Common myeloid progenitor, CD34-positive (primary cell): ENCODE measurements at regions not wholly inside any gene's neighbourhood (a gene's known extent, or its start where the extent isn't known, plus 50 kb on each side); places are given as distances from the start of the nearest gene placed in this dataset.

Experiments used
- CTCF ChIA-PET: fragments of 350-600 bp; sonication (Branson Sonifier 250); formaldehyde crosslinking; loops from one replicate; lab custom pipeline; 2021; ENCODE audit warnings: antibody characterized with exemption; lab: Charles Lee
- POLR2A ChIA-PET: fragments of 350-600 bp; sonication (Branson Sonifier 250); formaldehyde crosslinking; loops from one replicate; lab custom pipeline; 2021; ENCODE audit warnings: antibody characterized with exemption; lab: Charles Lee
- DNase-seq, 3 donors: peaks; one replicate each; pipeline versions ENCODE4 v3.0.0 to v3.0.0-alpha.2; 2013
- H3K27ac ChIP-seq, 2 experiments: 1 replicate in 1 of 2; 2 replicates in 1 of 2; pipeline ENCODE4 v1.7.0; 2013; ENCODE audit warnings: inconsistent platforms in 2 of 2, low read length in 2 of 2, mild to moderate bottlenecking in 2 of 2, low read depth in 1 of 2, moderate library complexity in 1 of 2; ENCODE audit not compliant: severe bottlenecking in 2 of 2, insufficient read depth in 1 of 2, poor library complexity in 1 of 2
- H3K27me3 ChIP-seq, 5 experiments: replicated peaks in 2 of 5; 1 replicate in 3 of 5; 2 replicates in 2 of 5; pipeline versions ENCODE4 v1.6.1 to v1.7.0; 2013; ENCODE audit warnings: low read length in 4 of 5, mild to moderate bottlenecking in 2 of 5, moderate library complexity in 2 of 5, inconsistent platforms in 1 of 5; ENCODE audit not compliant: insufficient read depth in 5 of 5, control insufficient read depth in 4 of 5
- H3K36me3 ChIP-seq, 4 experiments: 1 replicate in 2 of 4; 2 replicates in 2 of 4; pipeline versions ENCODE4 v1.6.1 to v1.7.0; 2013; ENCODE audit warnings: low read length in 3 of 4, control low read depth in 1 of 4, mild to moderate bottlenecking in 1 of 4; ENCODE audit not compliant: control insufficient read depth in 4 of 4, insufficient read depth in 4 of 4
- H3K4me1 ChIP-seq, 4 experiments: 1 replicate in 3 of 4; 2 replicates in 1 of 4; pipeline versions ENCODE4 v1.6.1 to v1.7.1; 2013; ENCODE audit warnings: low read length in 3 of 4, mild to moderate bottlenecking in 3 of 4, control low read depth in 1 of 4, inconsistent platforms in 1 of 4, moderate library complexity in 1 of 4; ENCODE audit not compliant: control insufficient read depth in 4 of 4, insufficient read depth in 4 of 4; ENCODE audit errors: control extremely low read depth in 1 of 4
- H3K4me3 ChIP-seq, 7 experiments: 1 replicate in 4 of 7; 2 replicates in 3 of 7; pipeline versions ENCODE4 v1.5.1 to v1.7.0; 2013; ENCODE audit warnings: mild to moderate bottlenecking in 7 of 7, low read length in 6 of 7, moderate library complexity in 6 of 7, inconsistent platforms in 2 of 7, low read depth in 2 of 7, control low read depth in 1 of 7; ENCODE audit not compliant: insufficient read depth in 4 of 7, control insufficient read depth in 1 of 7; ENCODE audit errors: extremely low read depth in 1 of 7
- H3K9me3 ChIP-seq, 5 experiments: 1 replicate in 4 of 5; 2 replicates in 1 of 5; pipeline versions ENCODE4 v1.6.1 to v1.7.1; 2013; ENCODE audit warnings: low read length in 4 of 5, mild to moderate bottlenecking in 2 of 5, inconsistent platforms in 1 of 5, low read depth in 1 of 5, moderate library complexity in 1 of 5; ENCODE audit not compliant: control insufficient read depth in 4 of 5, insufficient read depth in 2 of 5; ENCODE audit errors: control extremely low read depth in 1 of 5
- WGBS: methylation state at CpG from one replicate; pipeline ENCODE4 v1.1.5; 2013; ENCODE audit not compliant: insufficient coverage; 5-methylcytosine and 5-hydroxymethylcytosine counted together

GRCh38 chr5:125175348-125176004 is 429.0 kb upstream of the ZNF608 start:
- H3K4me3 ChIP-seq, result no peak overlapping the region
- no peaks in the 10 kb centered on the region for H3K9me3 ChIP-seq
- POLR2A ChIA-PET, result no interaction called here
- no peaks in the 10 kb centered on the region for H3K4me1 ChIP-seq
- DNase-seq, result no peak
- no peaks in the 10 kb centered on the region for H3K27me3 ChIP-seq
- H3K27ac ChIP-seq, result no peak overlapping the region
- no peaks in the 10 kb centered on the region for H3K36me3 ChIP-seq
- 100% methylated on average over 2 of the region's 4 CpGs for WGBS
- CTCF ChIA-PET, result no interaction called here

DNA sequence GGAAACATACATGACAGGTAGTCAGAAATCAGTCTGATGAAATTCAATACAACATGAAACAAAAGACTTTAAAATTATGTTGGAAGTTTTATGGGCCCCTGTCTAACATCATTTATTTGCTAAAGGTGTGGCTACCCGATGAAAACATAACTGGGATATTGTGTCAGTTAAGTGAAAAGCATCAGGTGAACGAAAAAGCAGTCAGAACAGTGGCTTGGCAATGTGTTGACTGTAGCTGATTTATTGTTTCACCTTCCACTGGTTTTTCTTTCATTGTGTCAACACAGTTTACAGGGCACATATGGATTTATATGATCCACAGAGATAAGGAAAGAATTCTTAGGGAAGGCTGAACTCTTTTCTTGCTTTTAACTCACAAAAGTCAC is 429.6 kb upstream of the ZNF608 start:
- no peak for DNase-seq
- ChIA-PET POLR2A (no interaction called here), CTCF (no interaction called here)
- Histone ChIP-seq H3K4me1 (no peaks in the 10 kb centered on the region), H3K36me3 (no peaks in the 10 kb centered on the region), H3K4me3 (no peak overlapping the region), H3K27me3 (no peaks in the 10 kb centered on the region), H3K27ac (no peak overlapping the region), H3K9me3 (no peaks in the 10 kb centered on the region)
- 75% methylated on average over 1 of the region's 2 CpGs for WGBS

- Histone ChIP-seq H3K4me3 (no peak overlapping the region), H3K27me3 (no peaks in the 10 kb centered on the region), H3K27ac (no peak overlapping the region), H3K36me3 (no peaks in the 10 kb centered on the region), H3K4me1 (no peaks in the 10 kb centered on the region), H3K9me3 (no peaks in the 10 kb centered on the region)
- CTCF ChIA-PET, result no interaction called here
- POLR2A ChIA-PET, result no interaction called here
- no CpG with 5 or more reads among the region's 4 CpGs for WGBS
- no peak for DNase-seq
Observed at GRCh38 chr5:125177340-125177739, 430.9 kb upstream of the ZNF608 start.

DNA sequence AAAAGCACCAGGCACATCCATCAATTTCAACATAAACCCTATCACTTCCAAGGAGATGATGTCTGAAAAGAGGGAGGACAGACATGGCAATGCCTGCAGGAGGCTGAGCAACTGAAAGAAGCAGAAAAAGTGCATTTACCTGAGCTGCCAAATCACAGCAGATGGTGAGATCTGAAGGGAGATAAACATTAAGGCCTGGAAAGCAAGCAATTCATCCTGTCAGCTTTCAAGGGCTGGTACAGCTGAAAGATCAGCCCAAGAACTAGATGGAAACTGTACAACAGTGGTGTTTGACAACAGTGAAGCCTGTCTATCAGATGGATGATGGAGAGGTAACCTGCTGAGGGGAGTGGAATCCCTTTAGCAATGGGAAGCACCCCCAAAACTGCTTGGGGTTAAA is 433.2 kb upstream of the ZNF608 start:
- H3K27ac ChIP-seq, result no peak overlapping the region
- ChIA-PET CTCF (no interaction called here), POLR2A (no interaction called here)
- H3K9me3 ChIP-seq, result no peaks in the 10 kb centered on the region
- no peaks in the 10 kb centered on the region for H3K4me1 ChIP-seq
- DNase-seq, result no peak
- no peak overlapping the region for H3K4me3 ChIP-seq
- no peaks in the 10 kb centered on the region for H3K36me3 ChIP-seq
- H3K27me3 ChIP-seq, result no peaks in the 10 kb centered on the region

- no peaks in the 10 kb centered on the region for H3K4me1 ChIP-seq
- no peaks in the 10 kb centered on the region for H3K9me3 ChIP-seq
- no peaks in the 10 kb centered on the region for H3K27me3 ChIP-seq
- no peak overlapping the region for H3K4me3 ChIP-seq
- WGBS, result no CpG with 5 or more reads among the region's 2 CpGs
- DNase-seq, result no peak
- H3K27ac ChIP-seq, result no peak overlapping the region
- POLR2A ChIA-PET, result no interaction called here
- H3K36me3 ChIP-seq, result no peaks in the 10 kb centered on the region
- CTCF ChIA-PET, result interaction anchor here (0.6 kb wide), 2 partner anchors 136 to 308 kb away, joined by 3 read pairs; no protein-coding TSS in a partner anchor
Observed at GRCh38 chr5:125180231-125180829, 433.9 kb upstream of the ZNF608 start.

- ChIA-PET POLR2A (no interaction called here), CTCF (no interaction called here)
- DNase-seq, result no peak
- no peak overlapping the region for H3K4me3 ChIP-seq
- no peaks in the 10 kb centered on the region for H3K9me3 ChIP-seq
- no peak overlapping the region for H3K27ac ChIP-seq
- H3K36me3 ChIP-seq, result no peaks in the 10 kb centered on the region
- H3K27me3 ChIP-seq, result no peaks in the 10 kb centered on the region
- no peaks in the 10 kb centered on the region for H3K4me1 ChIP-seq
- 100% methylated on average over 1 of the region's 1 CpG for WGBS
Observed at GRCh38 chr5:125181159-125181558, 434.7 kb upstream of the ZNF608 start.

DNA sequence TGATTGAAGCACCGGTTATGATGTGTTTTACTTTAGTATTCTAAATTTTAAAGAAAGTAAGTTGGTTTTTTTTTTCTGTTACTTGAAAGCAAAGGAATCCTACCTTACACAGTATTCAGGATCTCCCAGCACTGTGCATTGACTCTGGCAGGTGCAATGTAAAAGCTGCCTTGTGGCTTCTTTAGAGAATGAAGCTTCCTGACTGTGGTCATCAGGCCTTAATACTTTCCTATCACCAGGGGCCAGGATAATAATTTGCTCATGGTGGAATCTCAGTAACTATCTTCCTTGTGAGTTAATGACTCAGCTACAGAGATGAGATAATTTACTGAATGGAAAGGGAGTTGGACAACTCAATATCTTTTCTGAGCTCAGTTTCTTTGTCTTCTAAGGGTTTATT is 435.5 kb upstream of the ZNF608 start:
- ChIA-PET POLR2A (no interaction called here), CTCF (no interaction called here)
- no peaks in the 10 kb centered on the region for H3K36me3 ChIP-seq
- no peak overlapping the region for H3K4me3 ChIP-seq
- no peaks in the 10 kb centered on the region for H3K27me3 ChIP-seq
- no peak for DNase-seq
- H3K4me1 ChIP-seq, result no peaks in the 10 kb centered on the region
- no peak overlapping the region for H3K27ac ChIP-seq
- no peaks in the 10 kb centered on the region for H3K9me3 ChIP-seq
- WGBS, result no CpG with 5 or more reads among the region's 1 CpG
